ENCODE measurements at regions not wholly inside any gene's neighbourhood (a gene's known extent, or its start where the extent isn't known, plus 50 kb on each side); places are given as distances from the start of the nearest gene placed in this dataset.
"Not testable (repeated sequence)": the region's sequence is repeated elsewhere in the genome, so short reads cannot be mapped to it uniquely, and the experiment has no call there.

DNA sequence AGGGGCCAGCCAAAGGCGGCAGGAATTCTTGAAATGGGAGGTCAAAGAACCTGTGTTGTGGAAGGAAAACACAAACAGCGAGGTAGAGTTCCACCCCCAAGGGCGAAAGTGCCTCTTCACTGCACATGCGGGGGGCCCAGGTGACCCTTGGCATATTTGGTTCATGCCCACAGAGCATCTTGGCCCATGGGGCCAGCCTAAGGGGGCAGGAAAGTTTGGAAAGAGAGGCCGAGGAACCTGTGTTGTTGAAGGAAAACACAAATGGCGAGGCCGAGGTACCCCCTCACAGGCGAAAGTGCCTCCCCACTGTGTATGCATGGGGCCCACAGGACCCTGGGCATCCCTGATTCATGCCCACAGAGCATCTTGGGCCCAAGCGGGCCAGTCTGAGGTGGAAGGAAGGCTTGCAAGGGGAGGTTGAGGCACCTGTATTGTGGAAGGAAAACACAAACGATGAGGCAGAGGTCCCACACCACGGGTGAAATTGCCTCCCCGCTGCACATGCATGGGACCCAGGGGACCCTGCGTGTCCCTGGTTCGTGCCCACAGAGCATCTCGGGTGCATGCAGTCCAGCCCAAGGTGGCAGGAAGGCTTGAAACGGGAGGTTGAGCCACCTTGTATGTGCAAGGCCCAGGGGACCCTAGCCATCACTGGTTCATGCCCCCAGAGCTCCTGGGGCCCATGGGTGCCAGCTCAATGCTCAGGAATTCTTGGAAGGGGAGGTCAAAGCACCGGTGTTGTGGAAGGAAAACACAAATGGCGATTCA, 384.1 kb downstream of the ALG10 start:
- Histone ChIP-seq H3K27me3 (ENCODE audit: insufficient read depth in 3 of 3, low read length in 2 of 3) (no peaks in the 10 kb centered on the region), H3K9me3 (peaks cover 24% of the 10 kb centered on the region), H3K36me3 (ENCODE audit: insufficient read depth in 1 of 2, low read depth in 1 of 2) (no peaks in the 10 kb centered on the region), H3K27ac (no peak overlapping the region), H3K4me1 (no peaks in the 10 kb centered on the region), H3K4me3 (no peak overlapping the region)
- WGBS, 3 donors: 67 to 75% (median 75%) methylated on average over 18 of the region's 18 CpGs
- intact Hi-C loops (cut with DNase I): no loop called here
- no peak for ATAC-seq
- TF ChIP-seq, protein P1, sequence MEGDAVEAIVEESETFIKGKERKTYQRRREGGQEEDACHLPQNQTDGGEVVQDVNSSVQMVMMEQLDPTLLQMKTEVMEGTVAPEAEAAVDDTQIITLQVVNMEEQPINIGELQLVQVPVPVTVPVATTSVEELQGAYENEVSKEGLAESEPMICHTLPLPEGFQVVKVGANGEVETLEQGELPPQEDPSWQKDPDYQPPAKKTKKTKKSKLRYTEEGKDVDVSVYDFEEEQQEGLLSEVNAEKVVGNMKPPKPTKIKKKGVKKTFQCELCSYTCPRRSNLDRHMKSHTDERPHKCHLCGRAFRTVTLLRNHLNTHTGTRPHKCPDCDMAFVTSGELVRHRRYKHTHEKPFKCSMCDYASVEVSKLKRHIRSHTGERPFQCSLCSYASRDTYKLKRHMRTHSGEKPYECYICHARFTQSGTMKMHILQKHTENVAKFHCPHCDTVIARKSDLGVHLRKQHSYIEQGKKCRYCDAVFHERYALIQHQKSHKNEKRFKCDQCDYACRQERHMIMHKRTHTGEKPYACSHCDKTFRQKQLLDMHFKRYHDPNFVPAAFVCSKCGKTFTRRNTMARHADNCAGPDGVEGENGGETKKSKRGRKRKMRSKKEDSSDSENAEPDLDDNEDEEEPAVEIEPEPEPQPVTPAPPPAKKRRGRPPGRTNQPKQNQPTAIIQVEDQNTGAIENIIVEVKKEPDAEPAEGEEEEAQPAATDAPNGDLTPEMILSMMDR (IDR thresholded peaks at IDR 0.05): no peak
- DNase-seq: peak; percentile 4 to 23

- intact Hi-C loops (cut with DNase I): no loop called here
- DNase-seq (peak; percentile 2 to 10), ATAC-seq (no peak)
- Histone ChIP-seq H3K27ac (no peak overlapping the region), H3K4me3 (no peak overlapping the region), H3K9me3 (peaks cover 29% of the 10 kb centered on the region), H3K36me3 (ENCODE audit: insufficient read depth in 1 of 2, low read depth in 1 of 2) (no peaks in the 10 kb centered on the region), H3K27me3 (ENCODE audit: insufficient read depth in 3 of 3, low read length in 2 of 3) (no peaks in the 10 kb centered on the region), H3K4me1 (no peaks in the 10 kb centered on the region)
- TF ChIP-seq, protein P1 (IDR thresholded peaks at IDR 0.05): no peak
- 68 to 78% (median 72%) methylated on average over 8 of the region's 8 CpGs for WGBS, 3 donors
These were observed 384.7 kb downstream of the ALG10 start for GRCh38 chr12:34406996-34407300.

DNA sequence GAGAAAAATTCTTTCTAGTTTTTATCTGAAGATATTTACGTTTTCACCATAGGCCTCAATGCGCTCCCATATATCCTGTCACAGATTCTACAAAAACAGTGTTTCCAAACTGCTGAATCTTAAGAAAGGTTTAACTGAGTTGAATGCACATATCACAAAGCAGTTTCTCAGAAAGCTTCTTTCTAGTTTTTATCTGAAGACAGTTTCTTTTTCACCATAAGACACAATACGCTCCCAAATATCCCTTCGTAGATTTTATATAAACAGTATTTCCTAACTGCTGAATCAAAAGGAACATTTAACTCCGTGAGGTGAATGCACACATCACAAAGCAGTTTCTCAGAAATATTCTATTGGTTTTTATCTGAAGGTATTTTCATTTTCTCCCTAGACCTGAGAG, 385.5 kb downstream of the ALG10 start:
- no peaks in the 10 kb centered on the region for H3K27me3 ChIP-seq (ENCODE audit: insufficient read depth in 3 of 3, low read length in 2 of 3)
- TF ChIP-seq, protein P1 (IDR thresholded peaks at IDR 0.05): no peak
- 72 to 79% (median 79%) methylated on average over 5 of the region's 5 CpGs for WGBS, 3 donors
- no peak for ATAC-seq
- no peaks in the 10 kb centered on the region for H3K36me3 ChIP-seq (ENCODE audit: insufficient read depth in 1 of 2, low read depth in 1 of 2)
- intact Hi-C loops (cut with DNase I): no loop called here
- no peaks in the 10 kb centered on the region for H3K4me1 ChIP-seq
- no peak overlapping the region for H3K4me3 ChIP-seq
- peaks cover 38% of the 10 kb centered on the region for H3K9me3 ChIP-seq
- H3K27ac ChIP-seq: no peak overlapping the region
- DNase-seq: no peak

GRCh38 chr12:34431509-34431908, 409.2 kb downstream of the ALG10 start:
- H3K27me3 ChIP-seq (ENCODE audit: insufficient read depth in 3 of 3, low read length in 2 of 3); H3K36me3 ChIP-seq (ENCODE audit: insufficient read depth in 1 of 2, low read depth in 1 of 2); H3K4me1 ChIP-seq; H3K27ac ChIP-seq; DNase-seq; H3K4me3 ChIP-seq; ATAC-seq: not testable (repeated sequence)
- peaks cover 10% of the 10 kb centered on the region for H3K9me3 ChIP-seq
- intact Hi-C loops (cut with DNase I): loop anchor here in 1 of 2 donors (2.0 kb wide), 1 partner anchor 17 kb away; no protein-coding TSS in a partner anchor
- WGBS, 3 donors: 71 to 78% (median 72%) methylated on average over 4 of the region's 4 CpGs

Measured in psoas muscle (tissue), 7 donors.